ENCODE measurements at regions not wholly inside any gene's neighbourhood (a gene's known extent, or its start where the extent isn't known, plus 50 kb on each side); places are given as distances from the start of the nearest gene placed in this dataset.

DNA sequence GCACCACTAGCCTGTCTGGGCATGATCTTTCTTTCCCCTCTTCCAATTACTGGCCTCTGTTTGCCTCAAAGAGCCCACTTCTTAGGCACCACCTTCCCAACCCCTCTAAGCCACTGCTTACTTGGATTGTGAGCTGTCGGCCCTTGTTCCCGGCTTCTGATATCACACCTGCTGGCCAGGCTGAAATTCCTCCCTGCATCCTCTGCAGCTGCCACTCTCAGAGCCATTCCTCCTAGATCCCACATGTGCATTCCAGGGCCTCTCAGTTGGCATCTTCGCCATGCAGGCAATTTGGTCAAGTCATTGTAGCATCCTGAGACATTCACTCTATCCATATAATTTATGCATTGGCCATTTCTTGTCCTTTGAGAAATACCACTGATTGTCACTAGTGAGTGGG is 135.9 kb downstream of the OLIG3 start:
- Histone ChIP-seq H3K4me3 (no peak overlapping the region), H3K27ac (no peak overlapping the region)
- TF ChIP-seq, protein P1, sequence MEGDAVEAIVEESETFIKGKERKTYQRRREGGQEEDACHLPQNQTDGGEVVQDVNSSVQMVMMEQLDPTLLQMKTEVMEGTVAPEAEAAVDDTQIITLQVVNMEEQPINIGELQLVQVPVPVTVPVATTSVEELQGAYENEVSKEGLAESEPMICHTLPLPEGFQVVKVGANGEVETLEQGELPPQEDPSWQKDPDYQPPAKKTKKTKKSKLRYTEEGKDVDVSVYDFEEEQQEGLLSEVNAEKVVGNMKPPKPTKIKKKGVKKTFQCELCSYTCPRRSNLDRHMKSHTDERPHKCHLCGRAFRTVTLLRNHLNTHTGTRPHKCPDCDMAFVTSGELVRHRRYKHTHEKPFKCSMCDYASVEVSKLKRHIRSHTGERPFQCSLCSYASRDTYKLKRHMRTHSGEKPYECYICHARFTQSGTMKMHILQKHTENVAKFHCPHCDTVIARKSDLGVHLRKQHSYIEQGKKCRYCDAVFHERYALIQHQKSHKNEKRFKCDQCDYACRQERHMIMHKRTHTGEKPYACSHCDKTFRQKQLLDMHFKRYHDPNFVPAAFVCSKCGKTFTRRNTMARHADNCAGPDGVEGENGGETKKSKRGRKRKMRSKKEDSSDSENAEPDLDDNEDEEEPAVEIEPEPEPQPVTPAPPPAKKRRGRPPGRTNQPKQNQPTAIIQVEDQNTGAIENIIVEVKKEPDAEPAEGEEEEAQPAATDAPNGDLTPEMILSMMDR (IDR thresholded peaks at IDR 0.05), result no peak
- no peak for DNase-seq (ENCODE audit: low spot score)

DNA sequence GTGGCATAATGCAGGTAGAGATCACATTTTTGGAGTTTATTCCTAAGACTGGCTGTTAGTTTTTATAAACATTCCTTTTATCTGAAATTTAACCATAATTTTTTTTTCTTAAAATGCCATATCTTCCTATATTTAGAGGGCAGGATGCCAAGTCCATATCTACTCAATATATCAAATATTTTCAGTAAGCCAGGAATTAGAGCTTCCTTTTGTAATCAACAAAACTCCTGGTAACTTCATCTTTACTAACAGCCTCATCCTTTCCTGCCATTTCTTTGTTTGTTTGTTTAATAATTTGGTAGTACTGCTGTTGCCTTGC is 136.3 kb downstream of the OLIG3 start:
- TF ChIP-seq, protein P1 (IDR thresholded peaks at IDR 0.05), result no peak
- no peak for DNase-seq (ENCODE audit: low spot score)

DNA sequence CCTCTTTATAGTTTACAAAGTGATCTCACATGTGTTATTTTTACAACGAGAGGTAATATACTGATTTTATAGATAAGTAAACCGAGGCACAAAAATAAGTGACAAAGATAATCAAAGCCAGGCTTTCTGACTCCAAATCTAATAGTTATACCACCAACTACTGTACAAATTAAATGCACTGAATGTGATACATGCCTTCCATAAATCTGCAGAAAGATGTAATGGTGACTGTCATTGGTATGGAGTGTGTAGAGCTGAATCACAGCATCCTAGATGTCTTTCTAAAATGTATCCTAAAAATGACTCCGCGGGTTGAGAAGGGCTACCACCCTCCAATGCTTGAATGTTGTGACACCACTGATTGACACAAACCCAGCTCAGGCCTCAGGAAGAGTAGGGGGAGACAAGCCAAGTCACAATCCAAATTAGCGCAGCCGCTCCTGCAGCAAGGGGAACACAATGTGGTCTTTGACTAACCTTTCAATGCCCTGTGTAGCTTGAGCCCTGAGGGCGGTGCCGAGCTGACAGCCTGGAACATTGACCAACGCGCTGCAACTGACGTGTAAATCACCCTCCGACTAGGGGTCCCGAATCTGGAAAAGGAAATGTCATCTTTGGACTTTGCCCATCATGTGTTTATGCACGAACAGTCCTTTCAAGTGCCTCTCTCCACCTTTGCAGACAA is 136.8 kb downstream of the OLIG3 start:
- DNase-seq (ENCODE audit: low spot score), result no peak
- no peak overlapping the region for H3K4me3 ChIP-seq
- TF ChIP-seq, protein P1 (IDR thresholded peaks at IDR 0.05), result no peak
- H3K27ac ChIP-seq, result no peak overlapping the region

More for the DNA sequence above, 136.3 kb downstream of the OLIG3 start:
- no peak overlapping the region for H3K4me3 ChIP-seq
- H3K27ac ChIP-seq, result no peak overlapping the region

DNA sequence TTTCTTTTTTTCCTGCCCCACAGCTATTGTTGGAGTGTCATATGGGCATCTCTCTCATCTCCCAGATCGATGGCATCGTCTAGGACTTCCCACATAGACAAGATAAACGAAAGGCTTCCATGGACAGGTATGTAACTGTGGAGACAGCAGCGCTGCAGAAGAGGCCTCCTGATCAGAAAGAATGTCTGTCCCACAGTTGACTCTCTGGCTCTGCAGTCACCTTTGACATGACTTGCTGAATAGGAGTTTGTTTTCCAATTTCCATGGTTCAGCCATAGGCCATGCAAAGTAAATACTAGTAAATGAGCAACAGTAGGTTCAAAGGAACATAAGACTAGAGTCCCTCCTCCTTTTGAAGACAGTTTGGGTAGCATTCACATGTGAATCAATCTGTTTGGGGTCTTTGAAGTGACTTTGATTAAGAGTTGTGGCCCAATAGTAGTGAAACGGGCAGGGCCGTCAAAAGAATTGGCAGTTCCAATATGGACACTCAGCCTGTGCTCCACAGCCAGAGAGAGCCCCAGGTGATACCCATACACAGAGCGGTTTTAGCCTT is 134.7 kb upstream of the IFNGR1 start:
- no peak for DNase-seq (ENCODE audit: low spot score)
- TF ChIP-seq, protein P1 (IDR thresholded peaks at IDR 0.05), result no peak
- Histone ChIP-seq H3K27ac (no peak overlapping the region), H3K4me3 (no peak overlapping the region)

DNA sequence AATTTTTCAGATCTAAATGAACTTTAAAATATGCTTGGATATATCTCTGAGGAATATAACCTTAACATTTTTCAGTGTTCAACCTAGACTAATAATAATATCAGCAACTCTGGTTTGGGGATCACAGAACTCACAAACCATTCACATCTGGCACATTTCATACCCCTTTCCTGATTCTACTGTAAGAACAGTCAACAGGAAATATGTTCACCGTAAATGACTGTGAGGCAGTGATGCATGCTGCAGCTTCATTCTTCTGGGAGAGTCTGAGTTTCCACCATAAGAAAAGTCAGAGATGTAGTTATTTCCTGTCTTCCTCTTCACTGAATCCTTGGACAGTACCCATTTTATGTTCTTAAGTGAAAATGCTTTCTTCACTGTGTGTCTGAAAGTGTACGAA is 134.2 kb upstream of the IFNGR1 start:
- no peak overlapping the region for H3K27ac ChIP-seq
- TF ChIP-seq, protein P1 (IDR thresholded peaks at IDR 0.05), result no peak
- no peak overlapping the region for H3K4me3 ChIP-seq
- DNase-seq (ENCODE audit: low spot score), result no peak

DNA sequence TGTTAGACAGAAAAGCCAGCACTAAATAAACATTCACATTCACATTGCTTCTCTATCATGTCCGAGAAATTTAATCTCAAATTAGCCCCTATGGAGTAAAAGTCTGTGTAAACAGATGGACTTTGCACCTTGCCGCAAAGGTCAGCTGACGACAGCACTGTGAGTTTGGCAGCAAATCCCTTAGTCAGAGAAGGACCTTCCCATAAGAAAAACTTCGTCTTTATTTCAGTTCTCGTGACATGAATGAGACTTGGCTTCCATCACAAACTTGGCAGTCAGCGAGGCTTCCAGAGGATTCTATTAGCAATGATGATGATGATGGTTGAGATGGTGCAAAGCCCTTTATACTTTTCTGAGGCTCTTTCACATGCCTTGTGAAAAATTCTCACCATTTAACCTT is 133.7 kb upstream of the IFNGR1 start:
- DNase-seq (ENCODE audit: low spot score), result no peak
- TF ChIP-seq, protein P1 (IDR thresholded peaks at IDR 0.05), result no peak
- Histone ChIP-seq H3K27ac (no peak overlapping the region), H3K4me3 (no peak overlapping the region)

DNA sequence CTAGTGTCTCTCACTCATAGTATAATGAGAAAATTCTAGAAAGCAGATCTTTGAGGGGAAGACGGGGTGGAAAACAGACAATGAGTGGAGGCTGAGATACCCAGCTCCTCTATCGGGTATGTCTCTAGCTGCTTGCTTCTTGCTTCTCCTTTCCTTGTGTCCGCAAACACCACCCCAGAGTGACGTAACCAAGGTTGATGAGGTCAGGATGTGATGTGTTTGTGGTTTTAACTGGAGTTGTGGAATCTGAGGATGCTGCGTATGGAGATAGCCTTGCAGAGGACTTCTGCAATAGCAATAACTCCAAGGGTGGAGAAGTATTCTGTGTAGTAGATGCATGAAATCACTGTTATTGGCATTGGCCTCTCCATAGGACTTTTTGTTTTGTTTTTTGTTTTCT is 132.7 kb upstream of the IFNGR1 start:
- Histone ChIP-seq H3K4me3 (no peak overlapping the region), H3K27ac (no peak overlapping the region)
- DNase-seq (ENCODE audit: low spot score), result no peak
- TF ChIP-seq, protein P1 (IDR thresholded peaks at IDR 0.05), result no peak

All from coronary artery (tissue), 2 donors.